ENCODE measurements at regions not wholly inside any gene's neighbourhood (a gene's known extent, or its start where the extent isn't known, plus 50 kb on each side); places are given as distances from the start of the nearest gene placed in this dataset.

GRCh38 chr6:28769626-28770402, 154.0 kb downstream of the TRIM27 start:
- no peak for TF ChIP-seq CTCF (IDR thresholded peaks at IDR 0.05; ENCODE audit: insufficient read depth, low read length, poor library complexity, severe bottlenecking)
- no peak for TF ChIP-seq EZH2phosphoT487 (conservative IDR thresholded peaks at IDR 0.05; ENCODE audit: low read length)
